GM21717 (cell line): ENCODE measurements at regions not wholly inside any gene's neighbourhood (a gene's known extent, or its start where the extent isn't known, plus 50 kb on each side); places are given as distances from the start of the nearest gene placed in this dataset.
A peak's percentile ranks its signal among the peaks of the same experiment; 100 is the strongest.

Experiments
- ATAC-seq: cut with Tn5 transposase; IDR thresholded peaks from one replicate; pipeline ENCODE4 v1.9.1; 2021; ENCODE audit warnings: mild to moderate bottlenecking, moderate library complexity; ENCODE audit not compliant: unreplicated experiment

- ATAC-seq, result no peak
These were observed 348.5 kb upstream of the PROK2 start for GRCh38 chr3:72133329-72134011.

GRCh38 chr3:72131899-72132298 is 347.0 kb upstream of the PROK2 start:
- no peak for ATAC-seq

GRCh38 chr3:72130565-72130964 is 345.6 kb upstream of the PROK2 start:
- ATAC-seq, result no peak

- no peak for ATAC-seq
These were observed 344.6 kb upstream of the PROK2 start for GRCh38 chr3:72129501-72130094.

GRCh38 chr3:72128921-72129320 is 344.0 kb upstream of the PROK2 start:
- no peak for ATAC-seq

- ATAC-seq, result peak; percentile 66
These were observed 342.9 kb upstream of the PROK2 start for GRCh38 chr3:72127844-72128243.

GRCh38 chr3:72127224-72127612 is 342.3 kb upstream of the PROK2 start:
- no peak for ATAC-seq

GRCh38 chr3:72126441-72127223 is 341.7 kb upstream of the PROK2 start:
- no peak for ATAC-seq

GRCh38 chr3:72123908-72124441 is 339.0 kb upstream of the PROK2 start:
- peak; percentile 48 for ATAC-seq

- peak; percentile 84 for ATAC-seq
These were observed 336.1 kb upstream of the PROK2 start for GRCh38 chr3:72120806-72121778.

GRCh38 chr3:72120039-72120438 is 335.1 kb upstream of the PROK2 start:
- ATAC-seq, result no peak

- no peak for ATAC-seq
These were observed 333.7 kb upstream of the PROK2 start for GRCh38 chr3:72118628-72119027.

GRCh38 chr3:72116226-72116625 is 331.3 kb upstream of the PROK2 start:
- ATAC-seq, result no peak

- ATAC-seq, result no peak
These were observed 330.4 kb upstream of the PROK2 start for GRCh38 chr3:72115307-72115706.

GRCh38 chr3:72114773-72115172 is 329.8 kb upstream of the PROK2 start:
- ATAC-seq, result no peak

- ATAC-seq, result no peak
These were observed 329.0 kb upstream of the PROK2 start for GRCh38 chr3:72113964-72114363.

GRCh38 chr3:72113564-72113963 is 328.6 kb upstream of the PROK2 start:
- ATAC-seq, result no peak

- no peak for ATAC-seq
These were observed 327.5 kb upstream of the PROK2 start for GRCh38 chr3:72112435-72112834.

- no peak for ATAC-seq
These were observed 326.6 kb upstream of the PROK2 start for GRCh38 chr3:72111265-72112205.
